ENCODE measurements at regions not wholly inside any gene's neighbourhood (a gene's known extent, or its start where the extent isn't known, plus 50 kb on each side); places are given as distances from the start of the nearest gene placed in this dataset.

GRCh38 chr14:25250516-25250915, 200.6 kb upstream of the STXBP6 start:
- Histone ChIP-seq H2BK12ac (ENCODE audit: low read length in 2 of 2) (no peak overlapping the region), H3K4me1 (ENCODE audit: control insufficient read depth, insufficient read depth, low read depth, low read length) (no peaks in the 10 kb centered on the region), H3K27ac (ENCODE audit: low read length, poor library complexity, severe bottlenecking) (no peak overlapping the region), H2BK15ac (ENCODE audit: low read depth, poor library complexity, severe bottlenecking) (no peak overlapping the region), H2AFZ (ENCODE audit: low read depth, low read length) (no peak overlapping the region), H3K4ac (ENCODE audit: low read depth in 1 of 2, low read length in 2 of 2) (no peak overlapping the region), H3K9ac (ENCODE audit: low read length) (no peak overlapping the region), H3K36me3 (ENCODE audit: control insufficient read depth in 1 of 2, insufficient read depth in 2 of 2, low read depth in 1 of 2, low read length in 2 of 2) (no peaks in the 10 kb centered on the region), H3K18ac (ENCODE audit: low read depth in 1 of 2, low read length in 2 of 2) (no peak overlapping the region), H3K14ac (ENCODE audit: low read length in 2 of 2) (no peak overlapping the region), H4K91ac (ENCODE audit: low read length) (no peak overlapping the region), H3K27me3 (ENCODE audit: control insufficient read depth in 1 of 2, insufficient read depth in 1 of 2, low read length in 2 of 2) (no peaks in the 10 kb centered on the region), H3K4me3 (ENCODE audit: insufficient read depth in 1 of 2, low read depth in 1 of 2, low read length in 2 of 2) (no peak overlapping the region), H2BK120ac (ENCODE audit: low read depth, low read length) (no peak overlapping the region), H3K9me3 (ENCODE audit: control insufficient read depth, low read length) (no peaks in the 10 kb centered on the region), H4K8ac (ENCODE audit: low read length) (no peak overlapping the region), H2BK5ac (ENCODE audit: low read depth, low read length, poor library complexity, severe bottlenecking) (no peak overlapping the region), H3K79me1 (replicated peaks; ENCODE audit: low read length, poor library complexity, severe bottlenecking) (no peaks in the 10 kb centered on the region), H2AK5ac (ENCODE audit: low read length, severe bottlenecking) (no peak overlapping the region), H3K4me2 (ENCODE audit: low read length, poor library complexity, severe bottlenecking) (no peak overlapping the region), H3K23ac (ENCODE audit: low read length in 2 of 2) (no peak overlapping the region)
- no peak for DNase-seq

- Histone ChIP-seq H3K9ac (ENCODE audit: low read length) (no peak overlapping the region), H2BK5ac (ENCODE audit: low read depth, low read length, poor library complexity, severe bottlenecking) (no peak overlapping the region), H4K91ac (ENCODE audit: low read length) (no peak overlapping the region), H2BK15ac (ENCODE audit: low read depth, poor library complexity, severe bottlenecking) (no peak overlapping the region), H3K4me3 (ENCODE audit: insufficient read depth in 1 of 2, low read depth in 1 of 2, low read length in 2 of 2) (no peak overlapping the region), H3K4ac (ENCODE audit: low read depth in 1 of 2, low read length in 2 of 2) (no peak overlapping the region), H4K8ac (ENCODE audit: low read length) (no peak overlapping the region), H3K27ac (ENCODE audit: low read length, poor library complexity, severe bottlenecking) (no peak overlapping the region), H2AK5ac (ENCODE audit: low read length, severe bottlenecking) (no peak overlapping the region), H3K36me3 (ENCODE audit: control insufficient read depth in 1 of 2, insufficient read depth in 2 of 2, low read depth in 1 of 2, low read length in 2 of 2) (no peaks in the 10 kb centered on the region), H3K4me1 (ENCODE audit: control insufficient read depth, insufficient read depth, low read depth, low read length) (no peaks in the 10 kb centered on the region), H2BK120ac (ENCODE audit: low read depth, low read length) (no peak overlapping the region), H3K27me3 (ENCODE audit: control insufficient read depth in 1 of 2, insufficient read depth in 1 of 2, low read length in 2 of 2) (no peaks in the 10 kb centered on the region), H3K14ac (ENCODE audit: low read length in 2 of 2) (no peak overlapping the region), H3K79me1 (replicated peaks; ENCODE audit: low read length, poor library complexity, severe bottlenecking) (no peaks in the 10 kb centered on the region), H3K23ac (ENCODE audit: low read length in 2 of 2) (no peak overlapping the region), H3K4me2 (ENCODE audit: low read length, poor library complexity, severe bottlenecking) (no peak overlapping the region), H2BK12ac (ENCODE audit: low read length in 2 of 2) (no peak overlapping the region), H3K9me3 (ENCODE audit: control insufficient read depth, low read length) (no peaks in the 10 kb centered on the region), H2AFZ (ENCODE audit: low read depth, low read length) (no peak overlapping the region), H3K18ac (ENCODE audit: low read depth in 1 of 2, low read length in 2 of 2) (no peak overlapping the region)
- no peak for DNase-seq
- WGBS, result no CpG with 5 or more reads among the region's 3 CpGs
These were observed 197.7 kb upstream of the STXBP6 start for GRCh38 chr14:25247609-25248008.

GRCh38 chr14:25246751-25247150, 196.8 kb upstream of the STXBP6 start:
- H2BK12ac ChIP-seq (ENCODE audit: low read length in 2 of 2), result no peak overlapping the region

GRCh38 chr14:25239170-25239569, 189.2 kb upstream of the STXBP6 start:
- no peak overlapping the region for H3K4me3 ChIP-seq (ENCODE audit: insufficient read depth in 1 of 2, low read depth in 1 of 2, low read length in 2 of 2)
- no CpG with 5 or more reads among the region's 1 CpG for WGBS
- H2AK5ac ChIP-seq (ENCODE audit: low read length, severe bottlenecking), result no peak overlapping the region

More at GRCh38 chr14:25246751-25247150, 196.8 kb upstream of the STXBP6 start:
- Histone ChIP-seq H4K91ac (ENCODE audit: low read length) (no peak overlapping the region), H3K23ac (ENCODE audit: low read length in 2 of 2) (no peak overlapping the region), H2BK15ac (ENCODE audit: low read depth, poor library complexity, severe bottlenecking) (no peak overlapping the region), H4K8ac (ENCODE audit: low read length) (no peak overlapping the region), H2AFZ (ENCODE audit: low read depth, low read length) (no peak overlapping the region), H2BK5ac (ENCODE audit: low read depth, low read length, poor library complexity, severe bottlenecking) (no peak overlapping the region), H3K4me3 (ENCODE audit: insufficient read depth in 1 of 2, low read depth in 1 of 2, low read length in 2 of 2) (no peak overlapping the region), H2AK5ac (ENCODE audit: low read length, severe bottlenecking) (no peak overlapping the region), H3K18ac (ENCODE audit: low read depth in 1 of 2, low read length in 2 of 2) (no peak overlapping the region), H3K27me3 (ENCODE audit: control insufficient read depth in 1 of 2, insufficient read depth in 1 of 2, low read length in 2 of 2) (no peaks in the 10 kb centered on the region), H3K79me1 (replicated peaks; ENCODE audit: low read length, poor library complexity, severe bottlenecking) (no peaks in the 10 kb centered on the region), H3K4me2 (ENCODE audit: low read length, poor library complexity, severe bottlenecking) (no peak overlapping the region), H3K4ac (ENCODE audit: low read depth in 1 of 2, low read length in 2 of 2) (no peak overlapping the region), H3K4me1 (ENCODE audit: control insufficient read depth, insufficient read depth, low read depth, low read length) (no peaks in the 10 kb centered on the region), H3K36me3 (ENCODE audit: control insufficient read depth in 1 of 2, insufficient read depth in 2 of 2, low read depth in 1 of 2, low read length in 2 of 2) (no peaks in the 10 kb centered on the region), H3K9ac (ENCODE audit: low read length) (no peak overlapping the region), H3K14ac (ENCODE audit: low read length in 2 of 2) (no peak overlapping the region), H3K27ac (ENCODE audit: low read length, poor library complexity, severe bottlenecking) (no peak overlapping the region), H3K9me3 (ENCODE audit: control insufficient read depth, low read length) (no peaks in the 10 kb centered on the region), H2BK120ac (ENCODE audit: low read depth, low read length) (no peak overlapping the region)
- DNase-seq, result no peak
- 37% methylated on average over 2 of the region's 2 CpGs for WGBS

More at GRCh38 chr14:25239170-25239569, 189.2 kb upstream of the STXBP6 start:
- Histone ChIP-seq H3K9ac (ENCODE audit: low read length) (no peak overlapping the region), H4K8ac (ENCODE audit: low read length) (no peak overlapping the region), H3K27me3 (ENCODE audit: control insufficient read depth in 1 of 2, insufficient read depth in 1 of 2, low read length in 2 of 2) (peaks cover 0 to 2% of the 10 kb centered on the region in 2 experiments), H3K23ac (ENCODE audit: low read length in 2 of 2) (no peak overlapping the region), H3K4me2 (ENCODE audit: low read length, poor library complexity, severe bottlenecking) (no peak overlapping the region), H3K27ac (ENCODE audit: low read length, poor library complexity, severe bottlenecking) (no peak overlapping the region), H2BK120ac (ENCODE audit: low read depth, low read length) (no peak overlapping the region), H3K9me3 (ENCODE audit: control insufficient read depth, low read length) (no peaks in the 10 kb centered on the region), H3K4me1 (ENCODE audit: control insufficient read depth, insufficient read depth, low read depth, low read length) (no peaks in the 10 kb centered on the region), H3K36me3 (ENCODE audit: control insufficient read depth in 1 of 2, insufficient read depth in 2 of 2, low read depth in 1 of 2, low read length in 2 of 2) (no peaks in the 10 kb centered on the region), H2BK12ac (ENCODE audit: low read length in 2 of 2) (no peak overlapping the region), H3K4ac (ENCODE audit: low read depth in 1 of 2, low read length in 2 of 2) (no peak overlapping the region), H3K79me1 (replicated peaks; ENCODE audit: low read length, poor library complexity, severe bottlenecking) (no peaks in the 10 kb centered on the region), H3K14ac (ENCODE audit: low read length in 2 of 2) (no peak overlapping the region), H3K18ac (ENCODE audit: low read depth in 1 of 2, low read length in 2 of 2) (no peak overlapping the region), H4K91ac (ENCODE audit: low read length) (no peak overlapping the region), H2BK5ac (ENCODE audit: low read depth, low read length, poor library complexity, severe bottlenecking) (no peak overlapping the region), H2AFZ (ENCODE audit: low read depth, low read length) (no peak overlapping the region), H2BK15ac (ENCODE audit: low read depth, poor library complexity, severe bottlenecking) (no peak overlapping the region)
- no peak for DNase-seq

Data from mesenchymal stem cell (in vitro differentiated cells and primary cell).